PC-3 (cell line): ENCODE measurements at regions not wholly inside any gene's neighbourhood (a gene's known extent, or its start where the extent isn't known, plus 50 kb on each side); places are given as distances from the start of the nearest gene placed in this dataset.

Experiments used
- ATAC-seq: fragments of 200-7000 bp; cut with Tn5 transposase; 2 replicates; pipeline ENCODE4 v1.9.1; 2020; ENCODE audit warnings: mild to moderate bottlenecking, moderate library complexity
- BruUV-seq: library from RNA; stranded (reverse); fragments of 400-500 nt; replicated peaks from 2 replicates; lab custom pipeline; 2021; lab: Mats Ljungman, UMichigan
- CTCF ChIA-PET: fragments of 300-600 bp; sonication (Branson Sonifier 250); formaldehyde crosslinking; loops from one replicate; lab custom pipeline; 2022; ENCODE audit warnings: antibody characterized with exemption; lab: Charles Lee
- POLR2A ChIA-PET: fragments of 300-600 bp; sonication (Branson Sonifier 250); formaldehyde crosslinking; loops from one replicate; lab custom pipeline; 2022; ENCODE audit warnings: antibody characterized with exemption; ENCODE audit not compliant: unreplicated experiment; lab: Charles Lee
- DNase-seq: peaks from one replicate; pipeline ENCODE4 v3.0.0-alpha.2; 2015
- H2AFZ ChIP-seq: fragments of 300-600 bp; sonication (generic); 2 replicates; pipeline ENCODE4 v1.6.0; 2016; ENCODE audit warnings: antibody characterized with exemption, low read length
- H3F3A ChIP-seq: fragments of 300-600 bp; sonication (generic); one replicate; pipeline ENCODE4 v1.6.0; 2017; ENCODE audit warnings: antibody characterized with exemption, low read length, control low read depth, mild to moderate bottlenecking; ENCODE audit not compliant: unreplicated experiment
- H3K27ac ChIP-seq: fragments of 300-600 bp; sonication (generic); 2 replicates; pipeline ENCODE4 v1.5.1; 2016; ENCODE audit warnings: mild to moderate bottlenecking, low read length
- H3K27me3 ChIP-seq: fragments of 300-600 bp; sonication (generic); 2 replicates; pipeline ENCODE4 v1.6.1; 2016; ENCODE audit warnings: low read length, mixed read lengths
- H3K36me3 ChIP-seq: fragments of 300-600 bp; sonication (generic); 2 replicates; pipeline ENCODE4 v1.6.1; 2016; ENCODE audit warnings: low read depth, mixed run types, low read length, mixed read lengths
- H3K4me1 ChIP-seq: fragments of 300-600 bp; sonication (generic); 2 replicates; pipeline ENCODE4 v1.5.1; 2016; ENCODE audit warnings: low read length; ENCODE audit not compliant: insufficient read depth
- H3K4me2 ChIP-seq: fragments of 300-600 bp; sonication (generic); 2 replicates; pipeline ENCODE4 v1.6.0; 2016; ENCODE audit warnings: low read length
- H3K4me3 ChIP-seq: fragments of 300-600 bp; sonication (generic); 2 replicates; pipeline ENCODE4 v1.5.1; 2016; ENCODE audit warnings: mild to moderate bottlenecking, low read length, mixed read lengths
- H3K79me2 ChIP-seq: fragments of 300-600 bp; sonication (generic); 2 replicates; pipeline ENCODE4 v1.6.1; 2017; ENCODE audit warnings: low read length, mixed read lengths
- H3K9ac ChIP-seq: fragments of 300-600 bp; sonication (generic); 2 replicates; pipeline ENCODE4 v1.6.0; 2016; ENCODE audit warnings: mild to moderate bottlenecking, low read length
- H3K9me2 ChIP-seq: fragments of 300-600 bp; sonication (generic); replicated peaks from 2 replicates; pipeline ENCODE4 v1.6.1; 2016; ENCODE audit warnings: mixed run types, low read length, mixed read lengths
- H3K9me3 ChIP-seq: fragments of 300-600 bp; sonication (generic); 2 replicates; pipeline ENCODE4 v1.6.1; 2016; ENCODE audit warnings: low read length, mixed read lengths
- H4K20me1 ChIP-seq: fragments of 300-600 bp; sonication (generic); 2 replicates; pipeline ENCODE4 v1.6.1; 2016; ENCODE audit warnings: low read length, mixed read lengths
- EZH2 ChIP-seq: fragments of 300-600 bp; sonication (generic); IDR thresholded peaks from one replicate; pipeline ENCODE4 v1.6.1; 2017; ENCODE audit warnings: antibody characterized with exemption, mild to moderate bottlenecking, low read length; ENCODE audit not compliant: unreplicated experiment
- EZH2phosphoT487 ChIP-seq: fragments of 300-600 bp; sonication (generic); IDR thresholded peaks from 2 replicates; pipeline ENCODE4 v1.6.1; 2018; ENCODE audit warnings: mild to moderate bottlenecking, antibody characterized with exemption, low read length, borderline replicate concordance
- intact Hi-C: fragments of 100-400 bp; cut with micrococcal nuclease; formaldehyde crosslinking; loops from 2 replicates; pipeline ENCODE4 v1.9.0; 2023
- TF ChIP-seq, protein P1 (sequence below): fragments of 300-600 bp; sonication (generic); conservative IDR thresholded peaks from 2 replicates; pipeline ENCODE4 v1.5.1; 2017; ENCODE audit warnings: antibody characterized with exemption, low read depth, mild to moderate bottlenecking, low read length

DNA sequence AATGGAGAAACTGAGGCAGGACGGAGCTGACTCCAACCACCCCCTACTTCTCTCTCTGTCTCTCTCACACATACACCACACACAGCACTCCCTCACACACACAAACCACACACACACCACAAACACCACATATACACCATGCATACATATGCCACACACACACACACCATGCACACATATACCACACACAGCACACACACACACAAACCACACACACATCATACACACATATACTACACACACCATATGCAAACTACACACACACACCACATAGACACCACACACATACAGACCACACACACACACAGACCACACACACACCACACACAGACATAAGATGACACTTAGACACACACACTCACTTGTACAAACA, 94.3 kb downstream of the RIPK4 start:
- no peaks in the 10 kb centered on the region for H3K27me3 ChIP-seq
- H3K27ac ChIP-seq: no peak overlapping the region
- H3F3A ChIP-seq: peaks cover 2% of the 10 kb centered on the region
- H4K20me1 ChIP-seq: no peaks in the 10 kb centered on the region
- no peak overlapping the region for H3K4me3 ChIP-seq
- no peaks in the 10 kb centered on the region for H3K79me2 ChIP-seq
- DNase-seq: no peak
- intact Hi-C loops: loop anchor here (10.0 kb wide), 1 partner anchor 168 kb away; the partner anchor contains the start of gene TMPRSS2
- H3K9me2 ChIP-seq: no peaks in the 10 kb centered on the region
- no peak overlapping the region for H2AFZ ChIP-seq
- H3K9me3 ChIP-seq: no peaks in the 10 kb centered on the region
- POLR2A ChIA-PET: no interaction called here
- peaks cover 10% of the 10 kb centered on the region for H3K4me1 ChIP-seq
- H3K4me2 ChIP-seq: no peak overlapping the region
- CTCF ChIA-PET: no interaction called here
- no TSS peak for BruUV-seq
- ATAC-seq: no peak
- H3K36me3 ChIP-seq: no peaks in the 10 kb centered on the region
- TF ChIP-seq EZH2phosphoT487 (no peak), EZH2 (no peak)
- TF ChIP-seq, protein P1, sequence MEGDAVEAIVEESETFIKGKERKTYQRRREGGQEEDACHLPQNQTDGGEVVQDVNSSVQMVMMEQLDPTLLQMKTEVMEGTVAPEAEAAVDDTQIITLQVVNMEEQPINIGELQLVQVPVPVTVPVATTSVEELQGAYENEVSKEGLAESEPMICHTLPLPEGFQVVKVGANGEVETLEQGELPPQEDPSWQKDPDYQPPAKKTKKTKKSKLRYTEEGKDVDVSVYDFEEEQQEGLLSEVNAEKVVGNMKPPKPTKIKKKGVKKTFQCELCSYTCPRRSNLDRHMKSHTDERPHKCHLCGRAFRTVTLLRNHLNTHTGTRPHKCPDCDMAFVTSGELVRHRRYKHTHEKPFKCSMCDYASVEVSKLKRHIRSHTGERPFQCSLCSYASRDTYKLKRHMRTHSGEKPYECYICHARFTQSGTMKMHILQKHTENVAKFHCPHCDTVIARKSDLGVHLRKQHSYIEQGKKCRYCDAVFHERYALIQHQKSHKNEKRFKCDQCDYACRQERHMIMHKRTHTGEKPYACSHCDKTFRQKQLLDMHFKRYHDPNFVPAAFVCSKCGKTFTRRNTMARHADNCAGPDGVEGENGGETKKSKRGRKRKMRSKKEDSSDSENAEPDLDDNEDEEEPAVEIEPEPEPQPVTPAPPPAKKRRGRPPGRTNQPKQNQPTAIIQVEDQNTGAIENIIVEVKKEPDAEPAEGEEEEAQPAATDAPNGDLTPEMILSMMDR: no peak
- H3K9ac ChIP-seq: no peak overlapping the region

DNA sequence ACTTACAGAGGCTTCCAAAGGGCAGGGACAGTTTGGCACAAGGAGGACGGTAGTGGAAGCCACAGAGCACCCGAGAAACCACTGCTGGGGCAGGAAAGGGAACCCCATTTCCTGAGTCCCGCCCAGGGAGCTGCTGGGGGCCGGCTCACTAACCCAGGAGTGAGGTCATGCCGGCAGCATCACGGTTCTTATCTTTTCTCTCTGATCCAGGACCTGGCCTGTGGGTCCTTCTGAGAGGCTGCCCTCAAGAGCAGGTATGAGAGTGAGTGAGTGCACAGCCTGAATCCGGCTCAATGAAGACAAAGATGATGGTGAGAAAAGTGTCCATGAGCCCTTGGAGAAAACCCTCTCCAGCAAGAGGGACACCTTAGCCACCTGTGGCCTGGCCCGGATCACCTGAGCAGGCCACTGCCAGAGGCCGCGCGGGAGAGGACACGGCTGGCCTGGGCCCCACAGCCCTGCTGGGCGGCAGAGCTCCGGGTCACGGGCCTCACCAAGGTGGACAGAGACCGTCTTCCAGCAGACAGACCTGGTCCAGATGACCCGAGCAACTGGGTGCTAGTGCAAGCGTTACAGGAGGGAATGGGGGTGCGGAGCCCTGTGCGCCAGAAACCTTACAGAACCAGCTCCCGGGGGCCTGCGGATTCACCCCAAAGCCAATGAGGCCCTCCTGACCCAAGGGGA, 94.9 kb downstream of the RIPK4 start:
- intact Hi-C loops: loop anchor here (10.0 kb wide), 1 partner anchor 167 kb away; the partner anchor contains the start of gene TMPRSS2
- H3K4me1 ChIP-seq: peaks cover 5% of the 10 kb centered on the region; the same call in 1 of the 2 replicates
- POLR2A ChIA-PET: no interaction called here
- H3F3A ChIP-seq: no peaks in the 10 kb centered on the region
- no peaks in the 10 kb centered on the region for H3K9me3 ChIP-seq
- TF ChIP-seq EZH2 (no peak), EZH2phosphoT487 (no peak)
- TF ChIP-seq, protein P1: no peak
- H3K27ac ChIP-seq: no peak overlapping the region
- H3K9ac ChIP-seq: no peak overlapping the region
- H3K27me3 ChIP-seq: no peaks in the 10 kb centered on the region
- H3K4me2 ChIP-seq: no peak overlapping the region
- CTCF ChIA-PET: no interaction called here
- H4K20me1 ChIP-seq: no peaks in the 10 kb centered on the region
- DNase-seq: no peak
- H2AFZ ChIP-seq: no peak overlapping the region
- no TSS peak for BruUV-seq
- no peaks in the 10 kb centered on the region for H3K79me2 ChIP-seq
- peak; percentile 13; the same call in 1 of the 2 replicates for ATAC-seq
- H3K36me3 ChIP-seq: no peaks in the 10 kb centered on the region
- no peak overlapping the region for H3K4me3 ChIP-seq
- no peaks in the 10 kb centered on the region for H3K9me2 ChIP-seq

DNA sequence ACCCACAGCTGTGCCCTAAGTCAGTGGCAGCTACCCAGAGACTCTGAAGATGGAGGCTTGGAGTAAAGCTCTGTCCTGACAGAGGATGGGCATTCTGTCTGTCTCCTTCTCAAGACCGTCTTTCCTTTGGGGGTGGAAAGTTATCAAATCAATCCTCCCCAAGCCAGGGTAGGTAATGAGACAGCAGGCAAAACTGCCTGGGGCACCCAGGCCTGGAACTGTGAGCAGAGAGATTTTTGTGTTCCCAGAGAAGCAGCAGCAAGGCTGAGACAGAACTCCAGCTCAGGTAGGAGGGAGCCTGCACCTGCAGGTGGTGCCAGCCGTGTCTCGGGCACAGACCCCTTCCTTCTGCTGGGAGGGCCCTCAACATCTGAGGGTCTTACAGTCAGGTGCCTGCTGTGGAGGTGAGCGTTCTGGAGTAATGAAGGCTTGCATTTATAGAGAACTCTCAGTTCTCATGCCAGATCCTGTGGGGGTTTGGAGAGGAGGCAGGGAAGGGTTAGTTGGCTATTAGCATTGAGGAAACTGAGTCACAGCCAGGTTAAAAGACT, 95.6 kb downstream of the RIPK4 start:
- Histone ChIP-seq H3K79me2 (no peaks in the 10 kb centered on the region), H2AFZ (no peak overlapping the region; the same call in 1 of the 2 replicates), H3K9me3 (no peaks in the 10 kb centered on the region), H3K9me2 (no peaks in the 10 kb centered on the region), H3K9ac (no peak overlapping the region), H3K36me3 (no peaks in the 10 kb centered on the region), H3K4me1 (peaks cover 5% of the 10 kb centered on the region; the same call in 1 of the 2 replicates), H3K4me2 (no peak overlapping the region), H3K4me3 (no peak overlapping the region), H4K20me1 (no peaks in the 10 kb centered on the region), H3K27ac (no peak overlapping the region), H3K27me3 (no peaks in the 10 kb centered on the region), H3F3A (no peaks in the 10 kb centered on the region)
- CTCF ChIA-PET: no interaction called here
- ATAC-seq: no peak; the same call in 1 of the 2 replicates
- intact Hi-C loops: loop anchor here (10.0 kb wide), 1 partner anchor 166 kb away; the partner anchor contains the start of gene TMPRSS2
- BruUV-seq: no TSS peak
- POLR2A ChIA-PET: no interaction called here
- DNase-seq: no peak
- no peak for TF ChIP-seq EZH2
- TF ChIP-seq EZH2phosphoT487: no peak
- TF ChIP-seq, protein P1: no peak
